HG02623 (cell line): ENCODE measurements at regions not wholly inside any gene's neighbourhood (a gene's known extent, or its start where the extent isn't known, plus 50 kb on each side); places are given as distances from the start of the nearest gene placed in this dataset.

Experiments used
- ATAC-seq: cut with Tn5 transposase; IDR thresholded peaks from one replicate; pipeline ENCODE4 v1.9.1; 2021; ENCODE audit warnings: moderate library complexity; ENCODE audit not compliant: unreplicated experiment

DNA sequence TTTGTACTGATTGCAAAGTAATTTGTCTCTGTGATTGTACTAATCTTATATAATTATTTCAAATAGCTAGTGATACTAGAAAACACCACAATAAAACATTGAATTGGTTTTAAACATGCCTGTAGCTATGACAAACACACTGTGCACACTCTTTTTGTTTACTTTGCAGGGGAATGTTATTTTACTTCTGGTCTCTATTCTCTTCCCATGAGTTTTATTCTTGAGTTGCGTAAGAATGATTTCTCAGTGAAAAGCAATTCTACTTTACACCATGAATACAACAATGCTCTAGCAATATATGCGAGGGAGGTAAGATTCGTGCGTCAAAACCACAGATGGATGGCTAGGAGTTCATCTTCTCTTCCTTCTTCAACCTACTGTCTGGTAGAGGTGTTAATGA lies 68.4 kb upstream of the PHACTR1 start:
- ATAC-seq: no peak

GRCh38 chr6:12649325-12649724 lies 67.2 kb upstream of the PHACTR1 start:
- no peak for ATAC-seq

DNA sequence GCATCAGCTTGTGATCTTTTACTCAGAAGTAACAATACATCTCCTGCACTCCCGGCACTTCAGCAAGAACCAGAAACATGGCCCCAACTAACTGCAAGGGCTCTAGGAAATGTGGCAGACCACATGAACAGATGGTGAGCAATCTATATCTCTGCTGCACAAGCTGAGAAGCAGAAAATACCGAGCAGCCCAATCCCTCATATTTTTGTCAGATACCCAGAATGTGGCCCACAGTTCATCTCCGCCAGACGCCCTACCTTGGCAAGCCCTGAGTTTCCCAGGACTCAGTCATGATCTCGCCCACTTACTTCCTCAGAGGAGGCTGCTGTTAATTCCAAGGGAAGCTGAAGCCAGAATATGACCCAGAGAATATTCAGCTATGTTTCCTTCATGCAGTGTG lies 63.1 kb upstream of the PHACTR1 start:
- no peak for ATAC-seq

DNA sequence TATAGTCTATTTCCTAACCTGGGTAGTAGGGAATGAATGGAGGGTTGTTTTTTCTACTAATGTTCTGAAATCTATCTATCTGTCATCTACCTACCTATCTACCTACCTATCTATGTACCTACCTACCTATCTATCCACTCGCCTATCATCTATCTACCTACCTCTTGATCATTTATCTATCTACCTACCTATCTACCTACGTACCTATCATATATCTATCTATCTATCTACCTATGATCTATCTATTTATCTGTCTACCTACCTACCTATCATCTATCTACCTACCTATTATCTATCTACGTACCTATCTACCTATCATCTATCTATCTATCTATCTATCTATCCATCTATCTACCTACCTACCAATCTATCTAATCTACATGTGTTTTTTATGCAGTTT lies 62.5 kb upstream of the PHACTR1 start:
- ATAC-seq: no peak

GRCh38 chr6:12654514-12654913 lies 62.1 kb upstream of the PHACTR1 start:
- ATAC-seq: no peak

GRCh38 chr6:12656906-12657305 lies 59.7 kb upstream of the PHACTR1 start:
- ATAC-seq: no peak

GRCh38 chr6:12657884-12658283 lies 58.7 kb upstream of the PHACTR1 start:
- ATAC-seq: no peak

- no peak for ATAC-seq
Observed at GRCh38 chr6:12661432-12662089, 55.0 kb upstream of the PHACTR1 start.
